ENCODE measurements at regions not wholly inside any gene's neighbourhood (a gene's known extent, or its start where the extent isn't known, plus 50 kb on each side); places are given as distances from the start of the nearest gene placed in this dataset.

DNA sequence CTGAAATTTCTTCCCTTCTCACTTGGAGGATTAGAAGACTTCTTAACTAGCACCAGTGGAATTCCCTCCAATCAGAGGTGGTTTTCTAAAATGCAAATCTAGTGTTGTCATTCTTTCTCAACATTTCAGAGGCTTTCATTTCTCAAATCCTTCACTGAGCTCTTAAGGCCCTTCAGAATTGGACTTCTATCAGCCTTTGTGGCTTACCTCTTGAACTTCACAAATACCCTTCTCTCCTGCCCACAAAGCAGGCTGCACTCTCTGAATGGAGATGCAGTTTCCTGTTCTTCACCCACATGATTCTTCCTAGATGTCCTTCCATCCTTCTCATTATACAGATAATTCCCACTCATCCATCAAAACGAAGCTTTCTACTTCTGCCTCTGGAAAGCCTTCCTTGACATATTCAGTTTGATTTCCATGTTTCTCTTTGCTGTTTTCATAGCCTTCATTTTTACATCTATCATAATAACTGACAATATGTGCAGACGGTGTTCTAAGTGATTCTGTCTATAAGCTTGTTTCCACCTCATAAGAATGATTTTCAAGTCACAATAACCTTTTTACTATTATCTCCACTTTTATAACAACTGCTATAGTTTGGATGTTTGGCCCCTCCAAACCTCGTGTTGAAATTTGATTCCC, 123.1 kb upstream of the GPR12 start:
- H3K36me3 ChIP-seq = no peaks in the 10 kb centered on the region
- TF ChIP-seq CTCF (IDR thresholded peaks at IDR 0.05) (no peak), POLR2A (IDR thresholded peaks at IDR 0.05) (no peak), POLR2AphosphoS5 (IDR thresholded peaks at IDR 0.05) (no peak)
- 45% methylated on average over 3 of the region's 3 CpGs for WGBS
- intact Hi-C loops (cut with DNase I) = no loop called here
- no peak overlapping the region for H3K27ac ChIP-seq
- no peaks in the 10 kb centered on the region for H3K9me3 ChIP-seq
- H3K4me3 ChIP-seq = no peak overlapping the region
- no peaks in the 10 kb centered on the region for H3K27me3 ChIP-seq (replicated peaks; ENCODE audit: insufficient read depth)
- DNase-seq (ENCODE audit: low spot score) = no peak
- H3K4me1 ChIP-seq (replicated peaks) = no peaks in the 10 kb centered on the region

- 94% methylated on average over 7 of the region's 7 CpGs for WGBS
- H3K9me3 ChIP-seq = no peaks in the 10 kb centered on the region
- H3K4me3 ChIP-seq = no peak overlapping the region
- H3K27ac ChIP-seq = no peak overlapping the region
- H3K36me3 ChIP-seq = no peaks in the 10 kb centered on the region
- no peaks in the 10 kb centered on the region for H3K4me1 ChIP-seq (replicated peaks)
- no peak for DNase-seq (ENCODE audit: low spot score)
- H3K27me3 ChIP-seq (replicated peaks; ENCODE audit: insufficient read depth) = no peaks in the 10 kb centered on the region
- TF ChIP-seq POLR2AphosphoS5 (IDR thresholded peaks at IDR 0.05) (no peak), POLR2A (IDR thresholded peaks at IDR 0.05) (no peak), CTCF (IDR thresholded peaks at IDR 0.05) (no peak)
- intact Hi-C loops (cut with DNase I) = no loop called here
These were observed 122.1 kb upstream of the GPR12 start for GRCh38 chr13:26882731-26883130.

- Histone ChIP-seq H3K9me3 (no peaks in the 10 kb centered on the region), H3K36me3 (no peaks in the 10 kb centered on the region), H3K27ac (no peak overlapping the region), H3K4me3 (no peak overlapping the region), H3K27me3 (replicated peaks; ENCODE audit: insufficient read depth) (no peaks in the 10 kb centered on the region), H3K4me1 (replicated peaks) (no peaks in the 10 kb centered on the region)
- TF ChIP-seq CTCF (IDR thresholded peaks at IDR 0.05) (no peak), POLR2A (IDR thresholded peaks at IDR 0.05) (no peak), POLR2AphosphoS5 (IDR thresholded peaks at IDR 0.05) (no peak)
- peak; percentile 12 for DNase-seq (ENCODE audit: low spot score)
- intact Hi-C loops (cut with DNase I) = no loop called here
- WGBS = 4% methylated on average over 6 of the region's 6 CpGs
These were observed 120.6 kb upstream of the GPR12 start for GRCh38 chr13:26881154-26881553.

DNA sequence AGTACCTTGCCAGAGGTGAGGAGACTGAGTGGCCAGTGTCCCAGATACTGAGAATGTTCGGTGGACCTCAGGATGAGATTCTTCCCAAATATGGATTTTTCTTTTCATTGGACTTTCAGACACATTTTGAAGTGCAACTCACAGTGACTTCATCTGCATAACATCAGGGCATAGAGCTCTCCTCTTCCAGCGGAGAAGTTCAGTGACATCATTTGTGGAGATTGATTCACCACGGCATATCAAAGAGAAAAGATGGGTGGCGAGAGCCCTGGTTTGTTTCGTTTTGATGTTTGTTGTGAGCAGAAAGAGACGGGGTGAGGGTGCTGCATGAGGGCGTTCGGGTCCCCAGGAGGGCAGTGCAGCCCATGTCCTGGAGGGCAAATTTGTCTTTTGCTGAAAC, 120.1 kb upstream of the GPR12 start:
- Histone ChIP-seq H3K27me3 (replicated peaks; ENCODE audit: insufficient read depth) (no peaks in the 10 kb centered on the region), H3K4me3 (no peak overlapping the region), H3K9me3 (no peaks in the 10 kb centered on the region), H3K4me1 (replicated peaks) (no peaks in the 10 kb centered on the region), H3K27ac (no peak overlapping the region), H3K36me3 (no peaks in the 10 kb centered on the region)
- TF ChIP-seq POLR2AphosphoS5 (IDR thresholded peaks at IDR 0.05) = no peak
- no peak for TF ChIP-seq CTCF (IDR thresholded peaks at IDR 0.05)
- TF ChIP-seq POLR2A (IDR thresholded peaks at IDR 0.05) = no peak
- WGBS = 50% methylated on average over 8 of the region's 8 CpGs
- DNase-seq (ENCODE audit: low spot score) = no peak
- intact Hi-C loops (cut with DNase I) = no loop called here

DNA sequence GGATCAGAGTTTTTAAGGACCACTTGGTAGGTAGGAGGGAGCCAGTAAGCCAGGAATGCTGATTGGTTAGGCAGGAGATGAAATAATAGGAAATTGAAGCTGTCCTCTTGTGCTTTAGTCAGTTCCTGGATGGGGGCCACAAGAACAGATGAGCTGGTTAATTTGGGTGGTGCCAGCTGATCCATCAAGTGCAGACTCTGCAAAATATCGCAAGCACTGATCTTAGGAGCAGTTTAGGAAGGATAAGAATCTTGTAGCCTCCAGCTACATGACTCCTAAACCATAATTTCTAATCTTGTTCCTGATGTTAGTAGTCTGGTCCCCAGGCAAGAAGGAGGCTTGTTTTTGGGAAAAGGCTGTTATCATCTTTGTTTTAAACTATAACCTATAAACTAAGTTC, 117.9 kb upstream of the GPR12 start:
- no peaks in the 10 kb centered on the region for H3K36me3 ChIP-seq
- 54% methylated on average over 1 of the region's 1 CpG for WGBS
- no peaks in the 10 kb centered on the region for H3K9me3 ChIP-seq
- TF ChIP-seq POLR2A (IDR thresholded peaks at IDR 0.05) = no peak
- no peaks in the 10 kb centered on the region for H3K27me3 ChIP-seq (replicated peaks; ENCODE audit: insufficient read depth)
- no peak overlapping the region for H3K4me3 ChIP-seq
- DNase-seq (ENCODE audit: low spot score) = no peak
- H3K27ac ChIP-seq = no peak overlapping the region
- intact Hi-C loops (cut with DNase I) = no loop called here
- no peaks in the 10 kb centered on the region for H3K4me1 ChIP-seq (replicated peaks)
